ENCODE measurements at regions not wholly inside any gene's neighbourhood (a gene's known extent, or its start where the extent isn't known, plus 50 kb on each side); places are given as distances from the start of the nearest gene placed in this dataset.

GRCh38 chr4:11228530-11228929, 200.2 kb downstream of the HS3ST1 start:
- H3K9me3 ChIP-seq (ENCODE audit: control insufficient read depth, insufficient read depth, low read depth, low read length) = no peaks in the 10 kb centered on the region
- H3K27ac ChIP-seq (ENCODE audit: extremely low read depth, low read depth, low read length) = no peak overlapping the region
- no peak overlapping the region for H3K4me3 ChIP-seq (ENCODE audit: low read depth, low read length)
- H3K4me1 ChIP-seq (ENCODE audit: control insufficient read depth, insufficient read depth, low read length) = no peaks in the 10 kb centered on the region
- ChIA-PET CTCF (no interaction called here), POLR2A (no interaction called here)
- no peaks in the 10 kb centered on the region for H3K36me3 ChIP-seq (ENCODE audit: control insufficient read depth in 2 of 2, insufficient read depth in 1 of 2, low read length in 2 of 2)
- TF ChIP-seq ZNF416 (tag by site-specific recombination; IDR thresholded peaks at IDR 0.05) = no peak
- TF ChIP-seq ZNF248 (tag by site-specific recombination; IDR thresholded peaks at IDR 0.05) = no peak

- no peak for TF ChIP-seq ZBTB1 (tag by site-specific recombination; IDR thresholded peaks at IDR 0.05)
- TF ChIP-seq REST (tag by site-specific recombination; IDR thresholded peaks at IDR 0.05) = no peak
- TF ChIP-seq ZSCAN18 (tag by site-specific recombination; IDR thresholded peaks at IDR 0.05) = no peak
- TF ChIP-seq REPIN1 (tag by site-specific recombination; IDR thresholded peaks at IDR 0.05; ENCODE audit: low read depth) = no peak
- TF ChIP-seq ZFP41 (tag by site-specific recombination; IDR thresholded peaks at IDR 0.05; ENCODE audit: borderline replicate concordance) = no peak
- TF ChIP-seq ZNF202 (tag by site-specific recombination; IDR thresholded peaks at IDR 0.05; ENCODE audit: borderline replicate concordance) = no peak
- no peak for TF ChIP-seq CTCF (tag by site-specific recombination; IDR thresholded peaks at IDR 0.05)
- no peak for TF ChIP-seq BCL6B (tag by site-specific recombination; IDR thresholded peaks at IDR 0.05)
- TF ChIP-seq ZNF623 (tag by site-specific recombination; IDR thresholded peaks at IDR 0.05) = no peak
- no peak for TF ChIP-seq ZBTB6 (tag by site-specific recombination; IDR thresholded peaks at IDR 0.05)
- no peak for TF ChIP-seq ZNF624 (tag by site-specific recombination; IDR thresholded peaks at IDR 0.05)
- CTCF ChIA-PET = no interaction called here
Observed at GRCh38 chr4:11223311-11223710, 205.4 kb downstream of the HS3ST1 start.

More at GRCh38 chr4:11223311-11223710, 205.4 kb downstream of the HS3ST1 start:
- no peak overlapping the region for H3K27ac ChIP-seq (ENCODE audit: extremely low read depth, low read depth, low read length)
- H3K4me1 ChIP-seq (ENCODE audit: control insufficient read depth, insufficient read depth, low read length) = no peaks in the 10 kb centered on the region
- POLR2A ChIA-PET = no interaction called here
- H3K9me3 ChIP-seq (ENCODE audit: control insufficient read depth, insufficient read depth, low read depth, low read length) = no peaks in the 10 kb centered on the region
- H3K4me3 ChIP-seq (ENCODE audit: low read depth, low read length) = no peak overlapping the region
- H3K36me3 ChIP-seq (ENCODE audit: control insufficient read depth in 2 of 2, insufficient read depth in 1 of 2, low read length in 2 of 2) = no peaks in the 10 kb centered on the region
